ENCODE measurements at regions not wholly inside any gene's neighbourhood (a gene's known extent, or its start where the extent isn't known, plus 50 kb on each side); places are given as distances from the start of the nearest gene placed in this dataset.

GRCh38 chr1:114342376-114342775, 168.6 kb downstream of the TRIM33 start:
- DNase-seq: no peak

GRCh38 chr1:114341856-114342255, 169.1 kb downstream of the TRIM33 start:
- no peak for DNase-seq

- DNase-seq: no peak
Observed at GRCh38 chr1:114341299-114341698, 169.7 kb downstream of the TRIM33 start.

- no peak for DNase-seq
Observed at GRCh38 chr1:114340892-114341291, 170.1 kb downstream of the TRIM33 start.

- DNase-seq: no peak
Observed at GRCh38 chr1:114339379-114339778, 171.6 kb downstream of the TRIM33 start.

GRCh38 chr1:114338191-114338890, 172.7 kb downstream of the TRIM33 start:
- DNase-seq: no peak

GRCh38 chr1:114337417-114337816, 173.6 kb downstream of the TRIM33 start:
- DNase-seq: no peak

GRCh38 chr1:114336360-114336759, 174.6 kb downstream of the TRIM33 start:
- no peak for DNase-seq

- no peak for DNase-seq
Observed at GRCh38 chr1:114335273-114335672, 175.7 kb downstream of the TRIM33 start.

GRCh38 chr1:114334297-114334696, 176.7 kb downstream of the TRIM33 start:
- DNase-seq: no peak

- DNase-seq: no peak
Observed at GRCh38 chr1:114333690-114334089, 177.3 kb downstream of the TRIM33 start.

- DNase-seq: no peak
Observed at GRCh38 chr1:114331936-114332335, 178.3 kb upstream of the SYT6 start.

- DNase-seq: no peak
Observed at GRCh38 chr1:114330451-114330983, 176.8 kb upstream of the SYT6 start.

- DNase-seq: no peak
Observed at GRCh38 chr1:114328361-114328904, 174.8 kb upstream of the SYT6 start.

GRCh38 chr1:114324662-114324965, 170.9 kb upstream of the SYT6 start:
- DNase-seq: no peak

GRCh38 chr1:114323959-114324661, 170.4 kb upstream of the SYT6 start:
- DNase-seq: no peak

- DNase-seq: no peak
Observed at GRCh38 chr1:114322734-114323133, 169.1 kb upstream of the SYT6 start.

- DNase-seq: no peak
Observed at GRCh38 chr1:114322207-114322606, 168.5 kb upstream of the SYT6 start.

GRCh38 chr1:114320586-114320985, 166.9 kb upstream of the SYT6 start:
- DNase-seq: no peak

- no peak for DNase-seq
Observed at GRCh38 chr1:114319418-114319817, 165.7 kb upstream of the SYT6 start.

- no peak for DNase-seq
Observed at GRCh38 chr1:114318961-114319360, 165.3 kb upstream of the SYT6 start.

- DNase-seq: no peak
Observed at GRCh38 chr1:114316204-114316603, 162.5 kb upstream of the SYT6 start.

- no peak for DNase-seq
Observed at GRCh38 chr1:114315631-114316030, 162.0 kb upstream of the SYT6 start.

GRCh38 chr1:114314576-114314975, 160.9 kb upstream of the SYT6 start:
- no peak for DNase-seq
